Stimulated activated CD8-positive, alpha-beta memory T cell treated with anti-CD3 and anti-CD28 coated beads, Interleukin-15, amount 100 ng/mL, for 1 hour (primary cell): ENCODE measurements at regions not wholly inside any gene's neighbourhood (a gene's known extent, or its start where the extent isn't known, plus 50 kb on each side); places are given as distances from the start of the nearest gene placed in this dataset.
"Not testable (repeated sequence)": the region's sequence is repeated elsewhere in the genome, so short reads cannot be mapped to it uniquely, and the experiment has no call there.

Experiments used
- DNase-seq: peaks from one replicate; pipeline ENCODE4 v3.0.0-alpha.2; 2020; ENCODE audit warnings: low read depth

DNA sequence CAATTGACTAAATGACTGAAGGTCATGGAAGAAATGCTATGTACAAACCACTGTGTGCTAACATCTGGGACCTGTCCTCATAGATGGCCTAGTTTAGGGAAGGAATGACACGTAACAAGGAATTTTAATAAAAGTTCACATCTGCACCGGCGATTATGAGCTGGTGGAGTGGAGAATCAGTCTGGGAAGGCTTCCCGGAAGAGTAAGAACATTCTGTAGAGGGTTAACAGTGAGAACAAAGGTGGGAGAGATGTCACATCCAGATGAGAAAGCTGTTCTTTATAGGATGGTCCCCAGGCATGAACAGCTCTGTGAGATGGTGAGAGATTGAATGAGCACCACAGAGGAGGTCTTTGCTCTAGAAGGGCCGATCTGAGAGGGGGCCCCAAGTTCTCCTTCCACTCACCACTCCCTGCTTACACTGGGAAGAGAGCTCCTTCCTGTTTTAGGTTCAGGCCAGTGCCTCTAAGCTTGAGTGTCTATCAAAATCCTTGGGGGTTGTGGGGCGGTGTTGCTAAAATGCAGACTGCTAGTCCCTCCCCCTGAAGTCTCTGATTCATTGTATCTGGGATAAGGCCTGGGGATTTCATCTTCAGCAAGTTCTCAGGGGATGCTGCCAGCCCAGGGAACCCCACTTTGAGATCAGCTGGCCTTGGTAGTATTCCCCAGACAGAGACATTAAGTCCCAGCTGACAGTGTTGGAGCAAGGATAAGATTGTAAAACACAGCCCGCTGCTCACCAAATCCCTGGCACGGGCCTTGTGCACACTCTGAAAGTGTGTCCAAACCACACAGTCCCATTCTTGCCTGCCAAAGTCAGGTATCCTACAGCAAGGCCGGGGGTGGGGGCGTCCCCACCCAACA, 294.7 kb upstream of the MAF start:
- no peak for DNase-seq

DNA sequence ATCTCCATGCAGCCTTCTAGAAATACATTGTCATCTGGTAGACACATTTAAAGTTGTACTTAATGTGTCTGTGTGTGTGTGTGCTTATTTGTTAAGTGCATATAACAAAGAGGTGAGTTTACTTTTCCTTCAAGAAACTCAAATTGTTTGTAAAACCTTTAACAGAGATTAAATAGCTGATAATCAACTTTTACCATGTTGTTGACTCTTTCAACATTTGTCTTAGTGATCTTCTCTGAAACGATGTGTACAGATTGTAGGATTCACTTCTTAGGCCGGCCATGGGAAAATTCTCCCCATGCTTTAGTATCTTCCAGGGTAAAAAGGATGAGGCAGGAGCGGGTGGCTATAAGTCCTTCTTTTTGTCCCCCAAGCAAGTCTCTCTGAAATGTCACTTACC, 292.9 kb upstream of the MAF start:
- no peak for DNase-seq

DNA sequence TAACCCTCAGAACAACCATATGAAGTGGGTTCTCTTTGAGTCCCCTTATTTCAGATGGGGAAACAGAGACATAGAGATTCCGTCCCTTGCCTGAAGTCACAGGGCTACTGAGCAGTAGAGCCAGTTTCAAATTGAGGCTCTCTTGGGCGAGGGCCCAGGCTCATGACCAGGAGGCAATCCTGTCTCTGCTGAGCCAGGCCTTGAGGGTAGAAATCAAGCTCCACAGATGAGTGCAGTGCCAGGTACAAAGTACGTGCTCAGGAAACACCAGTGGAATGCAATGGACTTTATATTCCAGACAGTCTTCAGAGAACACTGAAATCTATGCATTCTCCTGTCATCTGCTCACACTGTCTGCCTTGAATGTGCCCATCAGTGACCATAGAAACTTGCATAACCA, 291.7 kb upstream of the MAF start:
- no peak for DNase-seq

DNA sequence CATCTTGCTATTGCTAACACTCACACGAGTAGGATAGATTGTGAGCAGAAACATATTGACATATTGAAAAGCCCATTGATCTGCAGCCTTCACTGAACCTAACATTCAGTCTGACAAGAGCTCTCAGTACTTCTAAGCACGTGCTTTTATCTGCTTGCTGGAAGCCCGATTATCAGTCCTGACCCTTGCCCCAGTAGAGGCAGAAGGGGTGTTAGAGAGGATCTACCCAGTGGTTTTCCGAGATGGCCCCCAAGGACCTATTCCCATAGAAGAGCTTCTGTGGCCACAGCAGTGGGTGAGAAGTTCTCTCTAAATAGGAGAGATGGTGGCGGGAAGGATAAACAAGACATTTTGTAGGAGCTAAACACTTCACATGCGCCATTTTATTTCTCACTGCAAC, 290.9 kb upstream of the MAF start:
- DNase-seq = no peak

DNA sequence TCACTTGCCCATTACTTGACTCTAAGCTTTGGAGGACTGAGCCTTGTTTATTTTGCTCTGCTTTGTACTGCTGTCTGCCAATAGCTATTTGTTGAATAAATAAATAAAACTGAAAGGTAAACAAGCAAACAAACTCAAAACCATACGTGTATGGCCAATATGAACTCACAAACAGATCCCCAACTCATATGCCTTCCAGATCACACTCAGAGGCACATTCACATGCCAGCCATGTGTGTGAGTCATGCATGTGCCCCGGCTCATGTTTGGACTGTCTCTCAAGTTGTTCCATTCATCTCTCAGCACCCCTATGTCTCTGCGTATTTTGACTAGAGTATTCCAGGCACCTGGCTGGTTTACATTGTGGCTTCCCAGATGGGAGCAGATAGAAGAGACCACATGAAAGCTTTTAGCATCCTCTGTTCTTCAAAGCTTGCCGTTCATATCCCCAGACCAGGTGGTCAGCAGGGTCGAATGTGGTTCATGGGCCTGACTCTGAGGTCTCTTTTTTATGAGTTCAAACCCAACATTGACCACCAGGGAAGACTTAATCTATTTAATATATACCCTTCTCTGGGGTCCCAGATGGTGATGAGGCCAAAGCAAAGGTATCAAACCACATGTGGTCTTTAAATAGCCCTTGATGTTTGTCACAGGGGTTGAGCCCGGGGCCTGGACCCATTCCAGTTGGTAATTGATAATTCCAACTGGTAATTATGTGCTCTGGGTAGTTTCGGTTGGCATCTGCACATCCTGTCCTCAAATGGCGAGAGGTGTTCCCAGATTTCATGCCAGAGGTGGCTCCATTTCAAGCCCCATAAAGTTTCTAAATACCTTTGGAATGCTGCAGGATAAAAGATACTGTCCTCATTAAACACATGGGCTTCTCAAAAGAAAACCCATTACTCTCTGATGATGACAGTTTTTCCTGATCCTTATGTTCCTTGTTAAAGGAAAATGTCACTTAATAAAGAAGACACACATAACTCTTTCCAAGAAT, 287.3 kb upstream of the MAF start:
- no peak for DNase-seq

DNA sequence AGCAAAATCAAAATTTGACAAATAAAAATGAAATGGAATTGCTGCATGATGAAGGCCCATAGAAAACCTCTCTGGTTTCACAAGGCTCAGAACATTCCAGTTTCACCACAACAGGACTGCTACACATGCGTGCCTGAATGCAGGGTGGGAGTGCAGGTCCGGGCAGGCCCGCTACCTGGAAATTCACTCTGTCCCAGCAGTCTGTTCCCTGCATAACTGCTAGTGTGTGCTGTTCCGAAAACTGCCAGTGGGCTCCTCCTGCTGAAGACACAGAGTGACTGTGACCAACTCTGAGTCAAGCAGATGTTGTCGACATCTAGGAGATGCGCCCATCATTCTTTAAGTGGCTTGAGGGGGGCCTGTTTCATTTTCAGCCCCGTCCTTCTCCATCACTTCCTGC, 284.8 kb upstream of the MAF start:
- DNase-seq = no peak

DNA sequence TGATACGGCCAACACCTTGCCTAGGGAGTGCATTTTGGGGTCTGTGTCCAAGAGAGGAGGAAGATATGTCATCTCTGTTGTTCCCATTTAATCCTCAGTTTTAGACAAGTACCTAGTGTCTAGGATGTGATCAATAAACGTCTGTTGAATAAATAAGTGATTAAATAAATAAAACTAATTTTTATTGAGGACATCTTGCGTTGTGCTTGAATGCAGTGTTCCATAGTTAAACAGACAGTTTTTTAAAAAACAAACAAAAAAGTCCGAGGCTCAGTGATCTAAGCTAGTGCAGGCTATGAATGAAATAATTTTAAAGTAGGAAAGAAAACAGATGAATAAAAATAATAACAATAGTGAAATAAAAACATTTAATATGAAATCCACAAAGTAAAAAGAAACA, 283.0 kb upstream of the MAF start:
- no peak for DNase-seq

DNA sequence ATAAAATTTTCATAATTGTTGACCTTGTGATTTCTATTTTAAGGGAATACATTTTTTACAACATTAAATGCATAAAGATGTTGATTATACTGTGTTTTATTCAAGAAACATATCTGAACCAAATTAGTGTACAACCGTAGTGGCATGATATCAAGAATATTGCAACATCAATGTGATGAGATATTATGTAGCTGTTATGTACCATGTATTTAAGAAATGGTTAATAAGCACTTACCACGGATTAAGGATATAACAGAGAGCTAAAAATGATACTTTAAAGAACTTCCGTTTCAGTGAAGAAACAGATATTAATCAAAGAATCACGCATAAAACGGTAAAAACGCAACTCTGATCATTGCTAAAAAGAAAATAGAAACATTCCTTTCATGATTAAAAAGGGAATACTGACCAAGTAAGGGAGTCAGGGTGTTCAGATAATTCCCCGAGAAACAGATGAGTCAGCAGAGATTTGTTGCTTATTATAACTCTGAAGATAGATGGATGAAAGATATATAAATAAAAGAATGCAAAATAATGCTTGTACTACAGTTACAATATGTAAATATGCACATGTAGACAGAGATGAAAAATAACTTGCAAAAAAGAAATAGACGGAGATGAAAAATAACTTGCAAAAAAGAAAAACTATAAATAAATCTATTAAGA, 281.9 kb upstream of the MAF start:
- no peak for DNase-seq

DNA sequence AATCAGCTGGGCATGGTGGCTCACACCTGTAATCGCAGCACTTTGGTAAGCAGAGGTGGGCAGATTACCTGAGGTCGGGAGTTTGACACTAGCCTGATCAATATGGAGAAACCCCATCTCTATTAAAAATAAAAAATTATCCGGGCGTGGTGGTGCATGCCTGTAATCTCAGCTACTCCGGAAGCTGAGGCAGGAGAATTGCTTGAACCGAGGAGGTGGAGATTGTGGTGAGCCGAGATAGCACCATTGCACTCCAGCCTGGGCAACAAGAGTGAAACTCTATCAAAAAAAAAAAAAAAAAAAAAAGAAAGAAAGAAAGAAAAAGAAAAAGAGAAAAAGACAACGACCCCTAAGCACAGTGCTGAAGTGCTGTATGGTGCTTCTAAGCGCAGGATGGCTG, 280.6 kb upstream of the MAF start:
- DNase-seq = not testable (repeated sequence)

DNA sequence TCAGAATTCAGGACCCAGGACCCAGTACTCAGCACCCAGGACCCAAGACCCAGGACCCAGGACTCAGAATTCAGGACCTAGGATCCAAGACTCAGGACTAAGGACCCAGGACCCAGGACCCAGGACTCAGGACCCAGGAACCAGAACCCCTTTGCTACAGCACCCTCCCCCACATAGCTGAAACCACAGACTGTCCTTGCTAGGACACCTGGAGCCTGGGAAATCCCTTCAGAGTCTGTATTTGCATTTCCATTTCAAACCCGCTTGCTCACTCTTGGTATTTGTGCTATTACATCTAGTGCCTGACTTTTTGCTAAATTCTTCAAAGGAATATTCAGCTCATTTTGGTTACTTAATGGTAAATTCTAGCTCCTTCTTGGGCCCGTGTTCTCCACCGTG, 275.8 kb upstream of the MAF start:
- no peak for DNase-seq

DNA sequence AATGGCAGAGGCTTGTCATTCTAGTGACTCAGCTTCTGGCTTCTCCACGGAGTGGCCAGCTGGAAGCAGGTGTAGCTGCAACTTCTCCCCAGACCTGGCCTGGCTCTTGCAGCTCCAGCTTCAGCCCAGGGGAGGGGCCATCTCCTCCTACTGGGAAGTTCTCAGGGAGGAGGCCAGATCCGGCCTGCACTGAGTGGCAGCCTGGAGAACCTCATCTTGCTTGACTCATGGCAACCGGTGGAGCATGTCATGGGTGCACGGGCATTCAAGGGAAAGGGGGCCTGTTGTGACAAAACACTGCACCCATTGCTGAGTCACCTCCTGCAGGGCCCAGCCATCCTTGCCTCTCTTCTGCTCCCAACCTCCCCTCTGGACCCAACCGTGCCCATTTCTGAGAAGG, 273.9 kb upstream of the MAF start:
- no peak for DNase-seq

DNA sequence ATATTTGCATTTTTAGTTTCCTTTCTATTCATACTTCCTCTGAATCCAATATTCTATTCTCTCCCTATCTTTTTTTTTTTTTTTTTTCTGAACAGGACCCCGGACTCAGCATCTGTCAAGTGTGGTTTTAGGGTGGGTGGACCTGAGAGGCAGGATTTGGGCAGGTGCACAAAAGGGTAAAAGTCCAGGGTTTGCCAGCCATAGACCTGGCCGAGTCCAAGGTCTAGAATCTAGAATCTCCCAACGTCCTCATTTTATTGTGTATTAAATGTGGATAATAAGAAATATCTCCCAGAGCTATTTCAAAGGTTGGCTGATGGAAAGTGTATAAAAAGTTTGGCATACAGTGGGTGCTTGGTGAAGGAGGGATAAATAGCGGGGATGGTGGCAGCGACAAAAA, 273.3 kb upstream of the MAF start:
- DNase-seq = no peak

DNA sequence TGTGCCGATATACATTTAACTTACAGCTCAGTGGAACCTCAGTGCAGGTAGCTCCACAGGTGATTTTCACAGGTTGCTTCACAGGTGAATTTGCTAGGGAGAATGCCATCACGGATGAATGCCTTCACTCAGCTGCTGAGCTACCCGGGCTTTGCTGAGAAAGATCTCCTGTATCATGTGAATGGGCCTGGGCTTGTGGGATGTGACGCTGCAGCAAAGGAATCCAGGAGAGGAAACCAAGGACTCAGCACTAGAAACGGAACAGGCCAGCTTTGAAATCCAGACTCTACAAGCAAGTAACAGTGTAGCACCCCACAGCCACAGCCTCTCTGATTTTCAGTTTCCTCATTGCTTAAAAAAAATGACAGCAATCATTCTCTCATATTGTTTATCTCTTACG, 271.4 kb upstream of the MAF start:
- no peak for DNase-seq

DNA sequence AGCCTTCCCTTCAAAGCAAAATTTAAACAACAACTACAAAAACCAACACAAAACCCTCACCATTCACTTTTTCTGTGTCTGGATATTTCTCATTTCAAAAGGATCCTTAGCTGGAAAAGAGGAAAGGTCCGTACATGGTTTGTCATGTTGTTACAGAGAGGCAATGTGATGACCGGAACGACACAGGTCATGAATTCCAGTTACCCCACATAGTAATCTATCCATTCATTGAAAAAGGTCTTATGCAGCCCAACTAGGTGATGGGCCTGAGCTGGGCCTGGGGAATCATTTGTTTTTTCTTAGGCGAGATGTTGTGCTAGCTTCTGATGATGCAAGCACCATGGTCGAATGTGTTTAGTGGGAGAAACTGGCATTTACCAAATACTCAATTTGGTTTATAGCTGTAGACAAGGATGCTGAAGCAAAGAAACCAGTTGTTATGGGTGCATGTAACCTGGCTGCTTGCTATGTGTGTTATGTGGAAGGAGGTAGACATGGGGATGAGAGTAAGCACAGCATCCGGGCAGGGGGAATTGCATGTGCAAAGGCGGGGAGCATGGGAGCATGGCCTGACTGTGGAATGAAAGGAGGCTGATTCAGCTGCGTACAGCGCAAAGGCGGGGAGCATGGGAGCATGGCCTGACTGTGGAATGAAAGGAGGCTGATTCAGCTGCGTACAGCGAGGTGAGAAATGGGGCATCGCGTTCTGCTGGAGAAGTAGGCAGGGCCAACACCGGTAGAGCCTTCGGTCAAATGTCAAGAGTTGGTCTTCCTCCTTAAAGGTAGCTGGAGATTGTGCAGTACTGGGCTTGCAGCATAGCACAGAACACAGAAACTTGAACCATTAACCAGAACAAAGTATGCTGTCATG, 269.7 kb upstream of the MAF start:
- no peak for DNase-seq

DNA sequence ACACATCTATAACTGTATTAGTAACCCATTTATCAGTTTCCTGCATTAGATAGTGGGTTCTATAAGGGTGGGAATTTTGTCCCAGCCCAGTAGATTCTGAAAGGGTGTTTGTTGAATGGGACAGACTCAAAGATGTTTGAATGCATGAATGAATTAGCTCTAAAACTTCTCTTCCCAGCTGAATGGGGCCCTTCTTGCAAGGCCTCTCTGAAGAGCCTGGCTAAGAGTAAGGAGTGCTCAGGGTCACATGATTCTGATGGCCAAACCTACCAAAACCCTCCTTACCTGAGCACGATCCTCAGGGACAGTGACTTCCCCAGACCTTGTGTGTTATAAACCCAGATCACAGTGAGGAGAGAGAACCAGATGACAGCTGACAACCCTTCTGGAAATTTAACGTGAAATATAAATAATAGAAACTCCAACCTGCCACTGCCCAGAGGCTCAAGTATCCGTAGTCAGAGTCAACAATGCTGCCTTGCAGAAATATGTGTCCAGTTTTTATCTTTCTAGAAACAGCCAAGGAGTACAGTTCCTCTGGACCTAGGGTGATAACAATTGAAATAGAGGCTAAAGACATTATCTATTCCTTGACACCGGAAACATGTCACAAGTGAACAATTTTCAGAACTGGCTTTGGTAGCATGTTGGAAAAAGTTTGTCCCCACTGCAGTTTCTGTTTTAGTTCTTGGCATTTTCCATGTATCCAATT, 268.9 kb upstream of the MAF start:
- DNase-seq = no peak

DNA sequence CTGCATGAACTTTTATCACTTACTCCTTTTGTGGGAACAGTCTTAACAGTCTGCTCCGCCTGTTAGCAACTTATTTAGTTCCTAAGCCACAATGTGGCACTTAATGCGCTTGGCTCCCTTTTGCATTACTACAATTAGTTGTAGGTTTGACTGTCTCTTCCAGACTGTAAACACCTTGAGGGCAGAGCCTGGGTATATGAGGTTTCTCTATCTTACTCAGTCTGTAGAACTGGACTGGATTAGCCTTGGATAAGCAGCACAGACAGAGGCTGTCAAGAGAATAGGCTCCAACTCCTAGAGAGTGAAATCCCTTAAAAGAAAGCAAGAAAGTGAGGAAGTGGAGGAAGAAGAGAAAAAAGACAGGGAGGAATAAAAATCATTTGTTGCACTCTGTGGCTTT, 268.3 kb upstream of the MAF start:
- DNase-seq = no peak

DNA sequence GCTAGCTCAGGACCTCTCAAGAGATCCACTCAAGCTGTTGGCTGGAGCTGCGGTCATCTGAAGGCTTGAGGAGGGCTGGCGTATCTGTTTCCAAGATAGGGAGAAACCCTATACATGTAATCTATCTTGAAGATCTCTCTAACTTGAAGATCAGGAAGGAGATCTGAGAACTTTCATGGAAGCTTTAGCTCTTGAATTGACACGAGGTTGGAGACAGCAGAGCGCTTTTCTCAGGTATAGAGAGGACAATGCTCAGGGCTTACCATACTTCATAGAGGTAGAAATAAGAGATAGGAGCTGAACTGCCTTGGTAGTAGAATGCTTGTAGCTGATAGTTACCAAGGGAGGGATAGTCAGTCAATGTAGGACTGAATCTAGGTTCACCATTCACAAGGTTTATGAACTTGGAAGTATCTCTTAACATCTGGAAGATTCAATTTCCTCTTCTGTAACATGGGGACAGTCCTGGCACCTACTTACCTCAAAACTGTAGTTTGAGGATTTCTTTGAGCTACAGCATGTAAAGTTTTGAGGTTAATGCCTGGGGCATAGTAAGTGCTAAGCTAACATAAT, 267.0 kb upstream of the MAF start:
- DNase-seq = no peak

DNA sequence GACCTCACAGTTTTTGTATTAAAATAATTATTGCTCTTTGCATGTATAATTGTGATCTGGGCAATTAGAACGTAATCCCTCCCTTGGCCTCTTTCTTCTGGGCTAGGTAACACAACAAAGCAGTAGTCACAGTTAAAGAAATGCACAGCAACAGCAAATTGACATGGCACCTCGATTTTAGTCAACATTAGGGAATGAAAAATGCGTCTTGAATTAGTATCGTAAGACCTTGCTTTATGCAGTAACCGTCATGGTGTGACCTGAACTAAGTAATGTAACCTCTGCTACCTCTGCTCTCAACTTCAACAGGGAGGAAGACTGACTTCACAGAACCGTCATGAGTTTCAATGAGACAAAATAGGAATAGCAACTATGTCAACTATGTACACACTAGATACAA, 265.4 kb upstream of the MAF start:
- no peak for DNase-seq

DNA sequence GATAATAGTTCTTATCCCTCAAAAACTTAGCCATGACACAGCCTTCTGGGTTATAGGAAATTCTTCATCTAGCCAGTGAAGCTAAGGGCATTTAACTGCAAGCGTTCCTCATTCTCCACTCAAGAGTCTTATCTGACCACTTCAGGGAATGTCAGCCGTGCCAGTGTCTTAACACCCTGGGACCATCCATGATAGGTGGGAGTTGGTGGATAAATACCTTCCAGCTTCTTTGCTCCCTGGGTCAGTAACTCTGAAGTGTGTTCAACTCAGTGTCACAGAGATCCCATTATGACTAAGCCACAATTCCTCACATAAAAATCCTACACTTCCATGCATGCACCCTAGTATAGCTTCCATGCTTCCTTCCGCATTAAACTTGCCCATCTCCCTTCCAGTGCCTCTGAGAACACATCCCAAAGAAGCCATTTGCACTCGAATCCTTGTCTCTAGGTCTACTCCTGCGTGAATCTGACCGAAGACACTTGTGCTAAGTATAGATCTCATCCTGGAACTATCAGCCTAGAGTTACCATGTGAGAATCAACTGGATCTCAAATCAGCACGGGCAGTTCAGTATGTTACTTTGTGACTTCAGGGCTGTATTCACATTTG, 264.3 kb upstream of the MAF start:
- no peak for DNase-seq
